Heart left ventricle (tissue), 13 donors: ENCODE measurements at regions not wholly inside any gene's neighbourhood (a gene's known extent, or its start where the extent isn't known, plus 50 kb on each side); places are given as distances from the start of the nearest gene placed in this dataset.

Experiments used
- CTCF ChIP-seq, 12 donors: fragments of 200-600 bp; sonication (generic) in 4 of 12; IDR thresholded peaks; one replicate each; pipeline versions ENCODE4 v1.5.0 to v1.8.0; 2018 to 2022; ENCODE audit warnings: antibody characterized with exemption in 12 of 12, mild to moderate bottlenecking in 5 of 12
- POLR2A ChIP-seq, 2 donors: fragments of 450-650 bp; IDR thresholded peaks; one replicate each; pipeline ENCODE4 v1.6.1; 2017; ENCODE audit warnings: antibody characterized with exemption in 2 of 2, mild to moderate bottlenecking in 2 of 2, moderate library complexity in 2 of 2
- donor health status: ischemic (EF 13 %, LVEDD 7.1; RV severe dilation, severe dysfunction).
- donor health status: DM: no; HTN: yes; CAD: no.
- donor health status: DM: no; HTN: no; CAD: no.
- donor health status: ischemic (EF 25% LVEDD 6.9; RV normal size, moderate dysfunction).
- donor health status: ischemic (EF 25% LVEDD 5.7; RV mildly dilated, moderate dysfunction).
- donor health status: ischemic (EF 35%, LVEDD 5.7; RV mildly dilated, moderate dysfunction).
- donor health status: nonischemic (EF 11% LVEDD 7.7; RV severe dilation, severe dysfunction).
- donor health status: DM: yes; HTN: yes; CAD: no.
- donor health status: PGD.
- donor health status: ischemic (EF 29% LVEDD 5.4; RV normal size, mild dysfunction).
- donor health status: nonischemic (EF 23%, LVEDD 6.1; RV moderate dilation, normal function).

- no peak for TF ChIP-seq CTCF (IDR thresholded peaks at IDR 0.05)
- no peak for TF ChIP-seq POLR2A (IDR thresholded peaks at IDR 0.05)
Observed at GRCh38 chr9:14004110-14004509, 309.8 kb downstream of the NFIB start.
